ENCODE measurements at regions not wholly inside any gene's neighbourhood (a gene's known extent, or its start where the extent isn't known, plus 50 kb on each side); places are given as distances from the start of the nearest gene placed in this dataset.
"Not testable (repeated sequence)": the region's sequence is repeated elsewhere in the genome, so short reads cannot be mapped to it uniquely, and the experiment has no call there.

DNA sequence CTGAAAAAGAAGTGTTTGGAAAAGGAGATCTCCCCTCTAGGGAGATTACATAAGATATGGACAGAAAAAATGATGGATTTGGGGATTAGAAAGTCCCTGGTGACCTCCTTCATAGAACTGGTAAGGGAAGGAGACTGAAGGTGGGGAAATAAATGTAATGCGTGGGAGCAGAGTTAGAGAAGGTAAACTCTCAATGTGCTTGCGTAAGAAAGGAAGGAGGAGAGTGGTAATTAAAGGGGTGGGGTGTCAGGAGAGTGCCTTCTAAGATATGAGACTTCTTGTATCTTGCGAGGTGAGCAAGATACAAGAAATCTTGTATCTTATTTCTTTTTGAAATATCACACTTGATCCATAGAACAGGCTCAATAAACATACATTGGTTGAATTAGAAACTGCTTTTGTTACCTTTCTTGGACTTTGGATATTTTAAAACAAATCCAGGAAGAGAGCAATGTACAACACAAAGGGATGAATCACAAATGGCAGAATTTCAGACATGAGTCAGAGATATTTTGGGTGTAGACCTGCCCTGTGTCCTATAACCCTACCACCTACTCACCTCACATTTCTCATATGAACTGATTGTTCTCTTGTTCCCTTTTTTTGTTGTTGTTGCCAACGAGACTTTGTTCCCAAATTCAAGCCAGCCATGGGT is 342.4 kb downstream of the INSIG2 start:
- intact Hi-C loops (cut with micrococcal nuclease), result no loop called here
- Mint-ChIP-seq H3K4me3 (ENCODE audit: low read depth) (no peak overlapping the region), H3K27me3 (ENCODE audit: low read depth) (peaks cover 3% of the 10 kb centered on the region), H3K27ac (no peak overlapping the region), H3K4me1 (ENCODE audit: low read depth) (no peaks in the 10 kb centered on the region), H3K9me3 (no peaks in the 10 kb centered on the region), H3K36me3 (ENCODE audit: low read depth) (no peaks in the 10 kb centered on the region)
- no peak for DNase-seq (ENCODE audit: low spot score)

DNA sequence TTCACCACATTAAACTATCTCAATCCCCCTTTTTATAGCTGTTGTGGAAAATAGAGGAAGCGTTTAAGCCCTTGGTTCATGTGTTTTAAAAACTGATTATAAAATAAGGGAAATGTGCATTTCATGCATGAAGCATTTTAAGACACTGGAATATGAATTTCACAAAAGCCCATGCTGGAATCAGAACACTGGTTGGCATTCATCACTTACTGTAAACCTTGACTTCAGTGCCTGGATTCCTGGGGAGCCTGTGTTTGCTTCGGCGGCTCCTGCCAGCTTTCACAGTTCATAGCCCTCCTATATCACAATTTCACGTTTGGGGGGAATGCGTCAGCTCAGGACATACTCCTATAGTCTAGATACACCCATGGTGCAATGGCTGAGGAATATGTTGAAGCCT is 336.9 kb downstream of the INSIG2 start:
- DNase-seq (ENCODE audit: low spot score), result no peak
- H3K4me1 Mint-ChIP-seq (ENCODE audit: low read depth), result no peaks in the 10 kb centered on the region

DNA sequence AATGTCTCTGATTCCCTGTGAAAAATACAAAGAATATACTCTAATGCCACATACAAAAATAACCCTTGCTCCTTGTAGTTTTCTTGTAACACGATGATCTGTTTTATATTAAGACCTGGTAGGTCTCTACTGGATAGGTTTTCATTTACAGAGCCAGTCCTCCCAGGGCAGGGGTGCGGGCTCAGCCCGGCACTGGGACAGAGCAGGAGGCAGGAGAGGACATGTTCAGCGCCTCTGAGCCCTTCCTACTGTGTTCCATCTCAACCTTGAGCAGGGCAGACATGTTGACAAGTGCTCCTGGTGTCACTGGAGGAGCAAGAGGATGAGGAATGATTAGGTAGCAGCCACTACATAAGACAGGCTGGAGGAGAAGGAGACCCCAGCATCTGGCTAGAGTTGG is 335.5 kb downstream of the INSIG2 start:
- no peak overlapping the region for H3K4me3 Mint-ChIP-seq (ENCODE audit: low read depth)
- intact Hi-C loops (cut with micrococcal nuclease), result no loop called here
- no peak overlapping the region for H3K27ac Mint-ChIP-seq
- no peak for DNase-seq (ENCODE audit: low spot score)
- H3K9me3 Mint-ChIP-seq, result no peaks in the 10 kb centered on the region
- H3K27me3 Mint-ChIP-seq (ENCODE audit: low read depth), result peaks cover 4% of the 10 kb centered on the region
- no peaks in the 10 kb centered on the region for H3K36me3 Mint-ChIP-seq (ENCODE audit: low read depth)
- no peaks in the 10 kb centered on the region for H3K4me1 Mint-ChIP-seq (ENCODE audit: low read depth)

More for the DNA sequence above, 336.9 kb downstream of the INSIG2 start:
- no peaks in the 10 kb centered on the region for H3K9me3 Mint-ChIP-seq
- no peaks in the 10 kb centered on the region for H3K36me3 Mint-ChIP-seq (ENCODE audit: low read depth)
- H3K27ac Mint-ChIP-seq, result no peak overlapping the region
- intact Hi-C loops (cut with micrococcal nuclease), result no loop called here
- peaks cover 5% of the 10 kb centered on the region for H3K27me3 Mint-ChIP-seq (ENCODE audit: low read depth)
- no peak overlapping the region for H3K4me3 Mint-ChIP-seq (ENCODE audit: low read depth)

DNA sequence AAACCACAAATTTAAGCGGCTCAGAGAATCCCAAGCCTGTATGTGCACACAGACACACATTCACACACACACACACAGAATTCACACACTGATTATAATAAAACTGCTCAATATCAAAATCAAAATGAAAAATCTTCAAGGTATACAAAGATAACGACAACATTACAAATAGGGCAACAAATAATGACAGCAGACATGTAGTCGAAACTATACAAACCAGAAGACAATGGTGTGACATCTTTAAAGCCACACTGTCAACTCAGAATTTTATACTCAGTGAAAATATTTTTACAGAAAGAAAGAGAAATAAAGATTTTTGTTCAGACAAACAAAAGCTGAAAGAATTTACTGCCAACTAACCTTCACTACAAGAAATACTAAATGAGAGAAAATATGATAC is 333.4 kb downstream of the INSIG2 start:
- Mint-ChIP-seq H3K4me1 (ENCODE audit: low read depth) (no peaks in the 10 kb centered on the region), H3K27me3 (ENCODE audit: low read depth) (peaks cover 4% of the 10 kb centered on the region), H3K27ac (no peak overlapping the region), H3K36me3 (ENCODE audit: low read depth) (no peaks in the 10 kb centered on the region), H3K9me3 (no peaks in the 10 kb centered on the region), H3K4me3 (ENCODE audit: low read depth) (no peak overlapping the region)
- no peak for DNase-seq (ENCODE audit: low spot score)
- intact Hi-C loops (cut with micrococcal nuclease), result no loop called here

DNA sequence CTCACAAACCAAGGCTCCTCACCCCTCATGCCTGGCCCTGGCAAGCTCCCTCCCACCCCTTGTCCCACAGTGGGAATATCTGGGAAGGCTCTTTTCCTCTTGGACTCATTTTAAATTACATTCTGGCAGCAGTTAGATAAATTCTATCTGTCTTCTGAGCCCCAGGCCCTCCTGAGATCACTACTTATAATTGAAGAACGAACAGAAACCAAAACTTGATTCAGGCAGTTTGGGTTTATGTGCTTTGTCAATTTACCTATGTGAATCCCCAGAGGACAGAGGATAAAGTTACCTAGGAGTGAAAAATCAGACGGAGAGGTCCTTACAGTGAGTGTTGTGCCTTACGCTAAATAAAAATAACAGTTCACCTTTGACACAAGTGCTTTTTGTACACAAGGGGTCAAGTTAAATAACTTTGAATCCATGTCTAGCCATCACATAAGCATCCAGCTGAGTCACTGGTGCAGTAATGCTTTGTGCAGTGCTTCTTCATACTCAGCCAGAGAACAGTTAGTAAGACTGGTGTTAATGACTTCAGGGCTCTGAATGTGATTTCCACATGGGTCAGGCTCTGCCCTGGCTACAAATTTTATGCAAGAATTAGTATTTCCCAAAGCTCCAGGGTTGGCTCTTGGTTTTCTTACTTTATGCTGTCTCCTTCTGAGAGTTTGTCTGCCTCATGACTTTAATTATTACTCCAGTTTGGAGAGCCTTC is 329.3 kb downstream of the INSIG2 start:
- Mint-ChIP-seq H3K27me3 (ENCODE audit: low read depth) (no peaks in the 10 kb centered on the region), H3K4me3 (ENCODE audit: low read depth) (no peak overlapping the region), H3K4me1 (ENCODE audit: low read depth) (no peaks in the 10 kb centered on the region), H3K27ac (no peak overlapping the region), H3K36me3 (ENCODE audit: low read depth) (no peaks in the 10 kb centered on the region), H3K9me3 (no peaks in the 10 kb centered on the region)
- intact Hi-C loops (cut with micrococcal nuclease), result no loop called here
- DNase-seq (ENCODE audit: low spot score), result no peak

GRCh38 chr2:118415186-118415585 is 326.9 kb downstream of the INSIG2 start:
- H3K36me3 Mint-ChIP-seq (ENCODE audit: low read depth); H3K9me3 Mint-ChIP-seq; H3K27ac Mint-ChIP-seq; DNase-seq (ENCODE audit: low spot score); H3K27me3 Mint-ChIP-seq (ENCODE audit: low read depth); H3K4me1 Mint-ChIP-seq (ENCODE audit: low read depth); intact Hi-C loops (cut with micrococcal nuclease); H3K4me3 Mint-ChIP-seq (ENCODE audit: low read depth): not testable (repeated sequence)

DNA sequence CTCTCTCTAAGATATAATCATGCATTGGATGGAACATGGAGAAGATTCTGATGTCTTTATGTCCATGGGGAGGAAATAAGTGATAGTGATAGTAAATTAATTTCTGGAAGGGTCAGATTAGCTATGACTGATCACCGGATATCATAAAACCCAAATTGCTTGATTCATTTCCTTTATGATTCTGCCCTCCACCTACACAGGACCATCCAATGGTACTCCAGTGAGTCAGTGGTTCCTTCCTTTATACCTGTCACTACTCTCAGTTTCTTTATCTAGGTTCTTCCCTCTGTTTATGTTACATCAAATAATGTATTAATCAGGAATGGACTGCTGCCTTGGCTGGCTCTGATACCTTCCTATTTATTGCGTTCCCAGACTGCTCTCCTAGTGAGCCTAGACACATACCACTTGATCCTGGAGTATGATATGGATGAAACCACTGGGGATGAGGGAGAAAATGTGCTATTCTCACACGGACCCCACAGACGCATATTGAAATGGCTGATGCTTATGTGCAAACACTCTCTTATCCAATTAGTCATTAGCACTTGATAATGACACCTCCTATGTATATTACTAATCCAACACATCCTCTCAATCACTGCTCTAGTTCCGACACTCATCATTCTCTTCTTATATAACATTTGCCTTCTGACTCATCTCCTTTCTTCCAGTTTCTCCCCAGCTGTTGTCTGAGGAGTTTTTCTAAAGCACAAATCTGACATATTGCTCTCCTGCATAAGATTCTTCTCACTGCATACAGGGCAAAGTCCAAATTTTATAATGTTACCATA is 315.6 kb downstream of the INSIG2 start:
- H3K27ac Mint-ChIP-seq, result no peak overlapping the region
- DNase-seq (ENCODE audit: low spot score), result no peak
- no peak overlapping the region for H3K4me3 Mint-ChIP-seq (ENCODE audit: low read depth)
- no peaks in the 10 kb centered on the region for H3K9me3 Mint-ChIP-seq
- H3K27me3 Mint-ChIP-seq (ENCODE audit: low read depth), result peaks cover 15% of the 10 kb centered on the region
- intact Hi-C loops (cut with micrococcal nuclease), result loop anchor here (5.0 kb wide), 1 partner anchor 92 kb away; no protein-coding TSS in a partner anchor
- H3K4me1 Mint-ChIP-seq (ENCODE audit: low read depth), result peaks cover 5% of the 10 kb centered on the region
- no peaks in the 10 kb centered on the region for H3K36me3 Mint-ChIP-seq (ENCODE audit: low read depth)

- intact Hi-C loops (cut with micrococcal nuclease), result no loop called here
- H3K9me3 Mint-ChIP-seq, result no peaks in the 10 kb centered on the region
- no peaks in the 10 kb centered on the region for H3K27me3 Mint-ChIP-seq (ENCODE audit: low read depth)
- H3K4me1 Mint-ChIP-seq (ENCODE audit: low read depth), result no peaks in the 10 kb centered on the region
- no peak for DNase-seq (ENCODE audit: low spot score)
- H3K27ac Mint-ChIP-seq, result no peak overlapping the region
- no peaks in the 10 kb centered on the region for H3K36me3 Mint-ChIP-seq (ENCODE audit: low read depth)
- no peak overlapping the region for H3K4me3 Mint-ChIP-seq (ENCODE audit: low read depth)
Measured at GRCh38 chr2:118388771-118389170, 300.5 kb downstream of the INSIG2 start.

- DNase-seq (ENCODE audit: low spot score), result no peak
- intact Hi-C loops (cut with micrococcal nuclease), result no loop called here
- no peaks in the 10 kb centered on the region for H3K36me3 Mint-ChIP-seq (ENCODE audit: low read depth)
- no peaks in the 10 kb centered on the region for H3K9me3 Mint-ChIP-seq
- H3K27me3 Mint-ChIP-seq (ENCODE audit: low read depth), result no peaks in the 10 kb centered on the region
- no peaks in the 10 kb centered on the region for H3K4me1 Mint-ChIP-seq (ENCODE audit: low read depth)
- H3K27ac Mint-ChIP-seq, result no peak overlapping the region
- H3K4me3 Mint-ChIP-seq (ENCODE audit: low read depth), result no peak overlapping the region
Measured at GRCh38 chr2:118387509-118387908, 299.2 kb downstream of the INSIG2 start.

DNA sequence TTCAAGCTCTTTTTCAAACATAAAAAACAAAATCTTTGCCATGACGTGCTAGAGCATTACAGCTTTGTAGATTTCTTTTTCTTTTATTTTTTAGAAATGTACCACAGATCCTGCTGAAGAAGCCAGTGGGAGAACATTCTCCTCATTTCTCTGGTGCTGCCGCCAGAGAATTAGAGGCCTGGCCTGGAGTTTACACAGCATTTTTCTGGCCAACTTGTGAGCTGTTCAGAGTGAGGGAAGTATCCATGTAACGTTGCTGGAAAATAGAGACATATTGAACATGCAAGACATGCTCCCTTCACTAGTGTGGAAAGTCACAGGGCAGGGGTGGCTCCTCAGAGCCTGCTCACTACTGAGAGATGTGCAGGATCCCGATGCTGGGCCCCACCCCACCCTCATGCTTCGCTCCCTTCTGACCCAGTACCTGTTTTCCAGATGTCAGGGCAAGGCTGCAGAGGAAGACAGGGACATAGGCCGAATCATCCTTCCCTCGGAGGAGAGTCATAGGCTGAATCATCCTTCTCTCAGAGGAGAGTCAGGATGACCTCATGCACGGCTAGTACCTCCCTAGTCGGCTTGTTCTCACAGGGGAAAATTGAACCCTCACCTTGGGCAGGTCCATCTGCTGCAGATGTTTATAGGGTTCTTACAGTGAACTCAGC is 298.5 kb downstream of the INSIG2 start:
- Mint-ChIP-seq H3K36me3 (ENCODE audit: low read depth) (no peaks in the 10 kb centered on the region), H3K4me1 (ENCODE audit: low read depth) (no peaks in the 10 kb centered on the region), H3K27me3 (ENCODE audit: low read depth) (no peaks in the 10 kb centered on the region), H3K9me3 (no peaks in the 10 kb centered on the region), H3K4me3 (ENCODE audit: low read depth) (no peak overlapping the region), H3K27ac (no peak overlapping the region)
- DNase-seq (ENCODE audit: low spot score), result no peak
- intact Hi-C loops (cut with micrococcal nuclease), result no loop called here

- Mint-ChIP-seq H3K4me3 (ENCODE audit: low read depth) (no peak overlapping the region), H3K4me1 (ENCODE audit: low read depth) (no peaks in the 10 kb centered on the region), H3K9me3 (no peaks in the 10 kb centered on the region), H3K27me3 (ENCODE audit: low read depth) (no peaks in the 10 kb centered on the region), H3K36me3 (ENCODE audit: low read depth) (no peaks in the 10 kb centered on the region), H3K27ac (no peak overlapping the region)
- intact Hi-C loops (cut with micrococcal nuclease), result no loop called here
- DNase-seq (ENCODE audit: low spot score), result no peak
Measured at GRCh38 chr2:118380915-118381653, 292.8 kb downstream of the INSIG2 start.

- H3K4me1 Mint-ChIP-seq (ENCODE audit: low read depth), result no peaks in the 10 kb centered on the region
- H3K27ac Mint-ChIP-seq, result no peak overlapping the region
- H3K4me3 Mint-ChIP-seq (ENCODE audit: low read depth), result no peak overlapping the region
- H3K27me3 Mint-ChIP-seq (ENCODE audit: low read depth), result peaks cover 5% of the 10 kb centered on the region
- no peaks in the 10 kb centered on the region for H3K36me3 Mint-ChIP-seq (ENCODE audit: low read depth)
- intact Hi-C loops (cut with micrococcal nuclease), result no loop called here
- no peak for DNase-seq (ENCODE audit: low spot score)
- H3K9me3 Mint-ChIP-seq, result no peaks in the 10 kb centered on the region
Measured at GRCh38 chr2:118375907-118376485, 287.7 kb downstream of the INSIG2 start.
